GM13976 (cell line): ENCODE measurements at regions not wholly inside any gene's neighbourhood (a gene's known extent, or its start where the extent isn't known, plus 50 kb on each side); places are given as distances from the start of the nearest gene placed in this dataset.
"Not testable (repeated sequence)": the region's sequence is repeated elsewhere in the genome, so short reads cannot be mapped to it uniquely, and the experiment has no call there.

ENCODE experiments used
- DNase-seq: peaks from one replicate; pipeline ENCODE4 v3.0.0; 2012; ENCODE audit warnings: low spot score
- in situ Hi-C: fragments of 300-500 bp; cut with MboI; formaldehyde crosslinking; loops from one replicate; pipeline ENCODE4 v1.12.0; 2022; ENCODE audit warnings: low sequenced_read_pairs, mixed read lengths, inconsistent platforms; ENCODE audit not compliant: unreplicated experiment
- TF ChIP-seq, protein P1 (sequence below): IDR thresholded peaks from 2 replicates; pipeline ENCODE4 v1.5.1; 2012; ENCODE audit warnings: borderline replicate concordance, mild to moderate bottlenecking; ENCODE audit not compliant: insufficient read depth; ENCODE audit errors: extremely low read depth, missing control alignments, control extremely low read depth

DNA sequence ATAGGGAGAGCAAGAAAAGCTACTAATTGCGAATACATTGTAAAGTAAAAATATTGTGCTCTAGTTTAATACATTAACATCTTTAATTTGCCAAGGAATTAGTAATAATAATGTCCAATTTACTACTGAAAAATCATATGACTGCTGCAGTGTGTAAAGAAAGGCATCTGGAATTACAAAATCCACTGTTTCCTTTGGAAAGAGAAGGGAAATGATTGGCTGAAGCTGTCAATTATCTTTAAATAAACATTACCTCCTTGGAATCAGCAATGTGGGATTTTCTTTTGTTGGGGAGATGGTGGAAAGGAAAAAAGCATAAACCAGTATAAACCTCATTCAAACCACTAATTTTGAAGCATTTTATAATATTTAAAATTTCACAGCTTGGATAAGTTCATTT lies 276.0 kb downstream of the MAP2K6 start:
- TF ChIP-seq, protein P1, sequence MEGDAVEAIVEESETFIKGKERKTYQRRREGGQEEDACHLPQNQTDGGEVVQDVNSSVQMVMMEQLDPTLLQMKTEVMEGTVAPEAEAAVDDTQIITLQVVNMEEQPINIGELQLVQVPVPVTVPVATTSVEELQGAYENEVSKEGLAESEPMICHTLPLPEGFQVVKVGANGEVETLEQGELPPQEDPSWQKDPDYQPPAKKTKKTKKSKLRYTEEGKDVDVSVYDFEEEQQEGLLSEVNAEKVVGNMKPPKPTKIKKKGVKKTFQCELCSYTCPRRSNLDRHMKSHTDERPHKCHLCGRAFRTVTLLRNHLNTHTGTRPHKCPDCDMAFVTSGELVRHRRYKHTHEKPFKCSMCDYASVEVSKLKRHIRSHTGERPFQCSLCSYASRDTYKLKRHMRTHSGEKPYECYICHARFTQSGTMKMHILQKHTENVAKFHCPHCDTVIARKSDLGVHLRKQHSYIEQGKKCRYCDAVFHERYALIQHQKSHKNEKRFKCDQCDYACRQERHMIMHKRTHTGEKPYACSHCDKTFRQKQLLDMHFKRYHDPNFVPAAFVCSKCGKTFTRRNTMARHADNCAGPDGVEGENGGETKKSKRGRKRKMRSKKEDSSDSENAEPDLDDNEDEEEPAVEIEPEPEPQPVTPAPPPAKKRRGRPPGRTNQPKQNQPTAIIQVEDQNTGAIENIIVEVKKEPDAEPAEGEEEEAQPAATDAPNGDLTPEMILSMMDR = no peak
- no peak for DNase-seq
- in situ Hi-C loops = no loop called here

DNA sequence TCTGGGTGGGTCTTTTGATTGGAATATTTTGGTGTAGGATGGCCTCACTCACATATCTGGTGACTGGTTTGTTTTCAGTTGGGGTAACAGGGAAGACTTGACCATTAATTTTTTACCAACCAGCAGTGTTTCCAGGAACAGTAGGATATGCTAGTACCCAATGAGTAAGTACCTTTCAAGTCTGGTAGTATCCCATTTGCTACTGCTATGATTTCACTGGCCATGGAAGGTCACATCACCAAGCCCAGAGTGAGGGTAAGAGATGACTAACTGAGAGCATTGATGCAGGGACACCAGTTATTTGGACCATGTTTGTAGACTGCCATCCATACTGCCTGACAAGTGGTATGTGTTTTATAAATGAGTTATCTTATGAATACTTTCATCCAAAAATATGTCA lies 277.7 kb downstream of the MAP2K6 start:
- no peak for DNase-seq
- in situ Hi-C loops = no loop called here
- TF ChIP-seq, protein P1 = no peak

DNA sequence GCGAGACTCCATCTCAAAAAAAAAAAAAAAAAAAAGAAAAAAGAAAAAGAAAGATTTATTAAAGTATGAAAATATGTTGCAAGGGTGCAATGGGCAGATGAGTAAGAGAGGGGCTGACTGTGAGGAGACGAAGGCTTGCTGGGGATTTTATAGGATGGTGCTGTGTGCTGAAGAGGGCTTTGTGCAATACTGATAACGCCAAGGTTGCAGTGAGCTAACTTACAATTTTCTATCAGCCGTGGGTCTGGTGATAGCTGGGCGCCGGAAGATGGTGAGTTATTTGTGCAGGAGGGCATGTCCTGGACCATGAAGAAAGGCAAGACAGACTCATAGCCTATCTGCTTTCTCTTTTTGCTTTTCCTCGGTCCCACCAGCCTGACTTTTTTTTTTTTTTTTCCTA lies 281.1 kb downstream of the MAP2K6 start:
- in situ Hi-C loops = no loop called here
- no peak for DNase-seq
- TF ChIP-seq, protein P1 = no peak

DNA sequence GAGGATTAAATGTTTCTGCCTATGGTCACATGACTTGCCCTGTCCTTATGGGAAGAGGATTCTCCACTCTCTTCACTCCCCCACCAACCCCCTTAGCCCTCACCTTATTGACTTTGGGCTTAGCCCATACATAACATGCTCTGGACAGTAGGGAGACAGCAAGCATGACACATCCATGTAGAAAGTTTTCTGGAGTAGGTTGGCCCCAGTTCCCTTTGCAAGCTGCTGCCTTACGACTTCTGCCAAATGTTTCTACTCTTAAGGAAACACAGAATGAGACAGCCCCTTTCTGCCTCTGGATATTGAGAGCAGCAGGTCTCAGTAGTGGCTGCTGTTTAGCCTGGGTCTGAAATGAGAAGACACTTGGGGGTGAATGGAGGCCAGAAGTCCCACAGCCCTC lies 282.2 kb downstream of the MAP2K6 start:
- TF ChIP-seq, protein P1 = no peak
- in situ Hi-C loops = no loop called here
- no peak for DNase-seq

DNA sequence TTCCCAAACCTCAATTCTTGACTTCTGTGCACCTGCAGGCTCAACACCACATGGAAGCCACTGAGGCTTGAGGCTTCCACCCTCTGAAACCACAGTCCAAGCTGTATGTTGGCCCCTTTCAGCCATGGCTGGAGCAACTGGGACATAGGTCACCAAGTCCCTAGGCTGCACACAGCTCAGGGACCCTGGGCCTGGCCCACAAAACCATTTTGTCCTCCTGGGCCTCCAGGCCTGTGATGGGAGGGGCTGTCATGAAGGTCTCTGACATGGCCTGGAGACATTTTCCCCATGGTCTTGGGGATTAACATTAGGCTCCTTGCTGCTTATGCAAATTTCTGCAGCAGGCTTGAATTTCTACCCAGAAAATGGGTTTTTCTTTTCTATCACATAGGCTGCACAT lies 283.9 kb downstream of the MAP2K6 start:
- in situ Hi-C loops = not testable (repeated sequence)

DNA sequence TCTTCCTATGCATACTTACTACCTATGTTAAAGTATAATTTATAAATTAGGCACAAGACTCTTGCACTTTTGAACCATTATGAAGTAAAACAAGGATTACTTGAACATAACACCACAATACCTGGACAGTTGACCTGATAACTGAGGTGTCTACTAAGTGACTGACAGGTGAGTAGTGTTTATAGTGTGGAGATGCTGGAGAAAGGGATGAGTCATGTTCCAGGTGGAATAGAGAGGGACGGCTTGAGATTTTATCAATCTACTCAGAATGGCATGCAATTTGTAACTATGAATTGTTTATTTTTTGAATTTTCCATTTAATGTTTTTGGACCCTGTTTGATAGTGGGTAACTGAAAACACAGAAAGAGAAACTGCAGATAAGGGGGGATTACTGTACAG lies 287.6 kb downstream of the MAP2K6 start:
- DNase-seq = no peak
- TF ChIP-seq, protein P1 = no peak
- in situ Hi-C loops = no loop called here

More for the DNA sequence above, 283.9 kb downstream of the MAP2K6 start:
- not testable (repeated sequence) for DNase-seq

DNA sequence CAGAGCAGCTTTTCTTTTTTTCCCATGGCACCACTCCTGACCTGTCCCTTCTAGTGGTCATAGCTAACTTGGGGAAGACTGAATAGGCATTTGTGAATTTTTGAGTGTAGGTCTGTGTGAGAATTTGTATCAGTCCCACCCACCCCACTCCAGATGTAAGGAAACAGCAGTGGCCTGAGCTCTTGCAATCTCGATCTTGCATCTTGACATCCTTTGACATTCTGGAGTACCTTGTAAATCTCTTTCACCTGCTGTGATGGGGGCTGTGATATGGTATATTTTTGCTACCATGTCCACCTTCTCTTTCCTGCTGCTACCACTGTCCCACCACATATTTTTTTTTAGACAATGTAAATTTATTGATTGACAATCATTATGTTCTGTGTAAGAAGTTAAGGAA lies 289.3 kb downstream of the MAP2K6 start:
- TF ChIP-seq, protein P1 = no peak
- no peak for DNase-seq
- in situ Hi-C loops = no loop called here
